HCT116 (cell line): ENCODE measurements at regions not wholly inside any gene's neighbourhood (a gene's known extent, or its start where the extent isn't known, plus 50 kb on each side); places are given as distances from the start of the nearest gene placed in this dataset.

Experiments used
- ATAC-seq: fragments of 200-7000 bp; cut with Tn5 transposase; 2 replicates; pipeline ENCODE4 v1.9.1; 2020; ENCODE audit warnings: mild to moderate bottlenecking, moderate library complexity
- BruUV-seq: library from RNA; stranded (reverse); fragments of 400-500 nt; replicated peaks from 2 replicates; lab custom pipeline; 2021; lab: Mats Ljungman, UMichigan
- CTCF ChIA-PET: fragments of 300-600 bp; sonication (Branson Sonifier 250); formaldehyde crosslinking; loops from one replicate; lab custom pipeline; 2021; ENCODE audit warnings: antibody characterized with exemption; lab: Charles Lee
- POLR2A ChIA-PET: fragments of 300-600, 350-600 bp; sonication (Branson Sonifier 250); formaldehyde crosslinking; loops from one replicate; lab custom pipeline; 2021; ENCODE audit warnings: antibody characterized with exemption; lab: Charles Lee
- RAD21 ChIA-PET, 2 experiments: fragments of 300-600 bp; sonication (Branson Sonifier 250); formaldehyde crosslinking; loops; one replicate each; lab custom pipeline; 2023; ENCODE audit warnings: low total read pairs in 2 of 2; ENCODE audit not compliant: uncharacterized antibody in 2 of 2, unreplicated experiment in 2 of 2, low non-redundant PET in 1 of 2; lab: Charles Lee
- DNase-seq: peaks from one replicate; pipeline ENCODE4 v3.0.0-alpha.2; 2010; ENCODE audit warnings: low read depth, low spot score
- H2AFZ ChIP-seq: fragments of 200-600 bp; shearing (Covaris generic), sonication (generic); 2 replicates; pipeline ENCODE4 v1.6.1; 2017; ENCODE audit warnings: low read depth, mixed run types, mixed read lengths, antibody characterized with exemption, low read length; ENCODE audit not compliant: poor library complexity, severe bottlenecking
- H3K27ac ChIP-seq: 2 replicates; pipeline ENCODE4 v1.5.1; 2012; ENCODE audit warnings: low read depth, low read length
- H3K27me3 ChIP-seq: fragments of 200-600 bp; sonication (generic); 2 replicates; pipeline ENCODE4 v1.6.1; 2016; ENCODE audit warnings: mixed run types, low read length, mixed read lengths; ENCODE audit not compliant: insufficient read depth
- H3K36me3 ChIP-seq, 2 experiments: fragments of 200-500 bp in 1 of 2; fragments of 200-600 bp in 1 of 2; sonication (Bioruptor generic) in 1 of 2; sonication (generic) in 1 of 2; 2 replicates each; pipeline versions ENCODE4 v1.5.1 to v1.6.1; 2014 to 2016; ENCODE audit warnings: low read length in 2 of 2, inconsistent platforms in 1 of 2, mixed read lengths in 1 of 2, mixed run types in 1 of 2; ENCODE audit not compliant: insufficient read depth in 2 of 2, control insufficient read depth in 1 of 2
- H3K4me1 ChIP-seq, 2 experiments: fragments of 200-600 bp in 1 of 2; sonication (generic) in 1 of 2; 2 replicates each; pipeline versions ENCODE4 v1.5.1 to v1.6.1; 2012 to 2017; ENCODE audit warnings: low read length in 2 of 2, inconsistent platforms in 1 of 2, mild to moderate bottlenecking in 1 of 2, mixed read lengths in 1 of 2, mixed run types in 1 of 2, moderate library complexity in 1 of 2; ENCODE audit not compliant: insufficient read depth in 2 of 2, control insufficient read depth in 1 of 2
- H3K4me2 ChIP-seq: fragments of 200-600 bp; sonication (generic); 2 replicates; pipeline ENCODE4 v1.6.1; 2017; ENCODE audit warnings: mixed run types, low read length, mixed read lengths
- H3K4me3 ChIP-seq, 2 experiments: fragments of 200-600 bp in 1 of 2; sonication (generic) in 1 of 2; replicated peaks in 1 of 2; 2 replicates each; pipeline ENCODE4 v1.5.1; 2011 to 2016; ENCODE audit warnings: low read length in 2 of 2, control low read depth in 1 of 2, low read depth in 1 of 2, mild to moderate bottlenecking in 1 of 2, mixed read lengths in 1 of 2, mixed run types in 1 of 2
- H3K79me2 ChIP-seq: fragments of 200-600 bp; sonication (generic); 2 replicates; pipeline ENCODE4 v1.6.1; 2017; ENCODE audit warnings: mild to moderate bottlenecking, mixed run types, low read length, moderate library complexity, mixed read lengths; ENCODE audit not compliant: insufficient read depth
- H3K9ac ChIP-seq: fragments of 200-600 bp; sonication (generic); 2 replicates; pipeline ENCODE4 v1.6.1; 2016; ENCODE audit warnings: low read length, mixed read lengths
- H3K9me2 ChIP-seq: fragments of 200-600 bp; sonication (generic), shearing (Covaris generic); 2 replicates; pipeline ENCODE4 v1.6.1; 2017; ENCODE audit warnings: mixed run types, mild to moderate bottlenecking, moderate library complexity; ENCODE audit not compliant: insufficient read depth
- H3K9me3 ChIP-seq, 2 experiments: fragments of 200-500 bp in 1 of 2; fragments of 200-600 bp in 1 of 2; sonication (Bioruptor generic) in 1 of 2; sonication (generic) in 1 of 2; 2 replicates each; pipeline ENCODE4 v1.6.1; 2014 to 2017; ENCODE audit warnings: low read length in 2 of 2, mixed read lengths in 2 of 2, inconsistent platforms in 1 of 2, low read depth in 1 of 2, mild to moderate bottlenecking in 1 of 2, mixed run types in 1 of 2, moderate library complexity in 1 of 2; ENCODE audit not compliant: control insufficient read depth in 1 of 2, insufficient read depth in 1 of 2
- H4K20me1 ChIP-seq: fragments of 200-600 bp; sonication (generic), shearing (Covaris generic); 2 replicates; pipeline ENCODE4 v1.6.1; 2017; ENCODE audit warnings: mixed run types, mild to moderate bottlenecking, moderate library complexity; ENCODE audit not compliant: insufficient read depth
- CBX3 ChIP-seq: IDR thresholded peaks from 2 replicates; pipeline ENCODE4 v1.6.1; 2012; ENCODE audit warnings: low read depth
- CEBPB ChIP-seq: IDR thresholded peaks from 2 replicates; pipeline ENCODE4 v1.6.1; 2012; ENCODE audit warnings: low read depth
- POLR2A ChIP-seq: IDR thresholded peaks from 2 replicates; pipeline ENCODE4 v1.7.0; 2011; ENCODE audit warnings: borderline replicate concordance; ENCODE audit not compliant: insufficient read depth, insufficient read length; ENCODE audit errors: extremely low read depth
- RAD21 ChIP-seq: IDR thresholded peaks from 2 replicates; pipeline ENCODE4 v1.6.1; 2012; ENCODE audit warnings: low read depth, mild to moderate bottlenecking
- SIN3A ChIP-seq: IDR thresholded peaks from 2 replicates; pipeline ENCODE4 v1.6.1; 2012; ENCODE audit warnings: low read depth
- YY1 ChIP-seq: IDR thresholded peaks from 2 replicates; pipeline ENCODE4 v1.6.1; 2011; ENCODE audit warnings: low read length, low read depth, moderate library complexity, mild to moderate bottlenecking; ENCODE audit not compliant: insufficient replicate concordance; ENCODE audit errors: extremely low read depth
- ZNF274 ChIP-seq: fragments of 200-500 bp; sonication (Bioruptor generic); IDR thresholded peaks from 2 replicates; pipeline ENCODE4 v1.6.1; 2014; ENCODE audit warnings: mild to moderate bottlenecking, low read depth, low read length, inconsistent platforms
- intact Hi-C: fragments of 100-400 bp; cut with micrococcal nuclease; formaldehyde crosslinking; loops from 2 replicates; pipeline ENCODE4 v1.10.0; 2022
- TF ChIP-seq, protein P1 (sequence below): IDR thresholded peaks from 2 replicates; pipeline ENCODE4 v1.6.1; 2012
- TF ChIP-seq, protein P2 (sequence below): IDR thresholded peaks from 2 replicates; pipeline ENCODE4 v1.6.1; 2012
- TF ChIP-seq, protein P3 (sequence below), 3 experiments: fragments of 200-600 bp in 1 of 3; sonication (generic) in 1 of 3; IDR thresholded peaks in 2 of 3; conservative IDR thresholded peaks in 1 of 3; 2 replicates each; pipeline ENCODE4 v1.5.1; 2012 to 2017; ENCODE audit warnings: low read depth in 2 of 3, low read length in 2 of 3, antibody characterized with exemption in 1 of 3, borderline replicate concordance in 1 of 3, control low read depth in 1 of 3, mild to moderate bottlenecking in 1 of 3, mixed read lengths in 1 of 3, mixed run types in 1 of 3, moderate library complexity in 1 of 3; ENCODE audit not compliant: insufficient read depth in 1 of 3

DNA sequence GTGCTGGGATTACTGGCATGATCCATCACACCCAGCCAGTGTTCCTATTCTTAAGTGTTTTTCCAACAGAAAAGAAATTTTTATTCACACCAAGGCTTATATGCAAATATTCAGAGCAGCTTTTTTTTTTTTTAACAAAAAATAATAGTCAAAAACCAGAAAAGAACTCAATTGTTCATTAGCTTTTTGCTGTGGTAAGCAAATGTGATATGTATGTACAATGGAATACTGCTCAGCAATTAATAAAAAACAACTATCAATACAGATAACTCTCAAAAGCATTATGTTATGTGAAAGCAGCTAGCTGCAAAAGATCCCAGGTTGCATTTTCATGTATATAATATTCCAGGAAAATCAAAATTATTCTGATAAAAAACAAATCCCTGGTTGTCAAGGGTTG lies 132.3 kb downstream of the SLIT2 start:
- intact Hi-C loops = no loop called here
- TF ChIP-seq, protein P1, sequence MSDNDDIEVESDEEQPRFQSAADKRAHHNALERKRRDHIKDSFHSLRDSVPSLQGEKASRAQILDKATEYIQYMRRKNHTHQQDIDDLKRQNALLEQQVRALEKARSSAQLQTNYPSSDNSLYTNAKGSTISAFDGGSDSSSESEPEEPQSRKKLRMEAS = no peak
- TF ChIP-seq CBX3 (no peak), YY1 (no peak), ZNF274 (no peak), POLR2A (no peak), SIN3A (no peak), RAD21 (no peak), CEBPB (no peak)
- TF ChIP-seq, protein P2, sequence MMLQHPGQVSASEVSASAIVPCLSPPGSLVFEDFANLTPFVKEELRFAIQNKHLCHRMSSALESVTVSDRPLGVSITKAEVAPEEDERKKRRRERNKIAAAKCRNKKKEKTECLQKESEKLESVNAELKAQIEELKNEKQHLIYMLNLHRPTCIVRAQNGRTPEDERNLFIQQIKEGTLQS = no peak
- TF ChIP-seq, protein P3, sequence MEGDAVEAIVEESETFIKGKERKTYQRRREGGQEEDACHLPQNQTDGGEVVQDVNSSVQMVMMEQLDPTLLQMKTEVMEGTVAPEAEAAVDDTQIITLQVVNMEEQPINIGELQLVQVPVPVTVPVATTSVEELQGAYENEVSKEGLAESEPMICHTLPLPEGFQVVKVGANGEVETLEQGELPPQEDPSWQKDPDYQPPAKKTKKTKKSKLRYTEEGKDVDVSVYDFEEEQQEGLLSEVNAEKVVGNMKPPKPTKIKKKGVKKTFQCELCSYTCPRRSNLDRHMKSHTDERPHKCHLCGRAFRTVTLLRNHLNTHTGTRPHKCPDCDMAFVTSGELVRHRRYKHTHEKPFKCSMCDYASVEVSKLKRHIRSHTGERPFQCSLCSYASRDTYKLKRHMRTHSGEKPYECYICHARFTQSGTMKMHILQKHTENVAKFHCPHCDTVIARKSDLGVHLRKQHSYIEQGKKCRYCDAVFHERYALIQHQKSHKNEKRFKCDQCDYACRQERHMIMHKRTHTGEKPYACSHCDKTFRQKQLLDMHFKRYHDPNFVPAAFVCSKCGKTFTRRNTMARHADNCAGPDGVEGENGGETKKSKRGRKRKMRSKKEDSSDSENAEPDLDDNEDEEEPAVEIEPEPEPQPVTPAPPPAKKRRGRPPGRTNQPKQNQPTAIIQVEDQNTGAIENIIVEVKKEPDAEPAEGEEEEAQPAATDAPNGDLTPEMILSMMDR (IDR thresholded peaks at IDR 0.05 in 2 of 3, conservative IDR thresholded peaks at IDR 0.05 in 1 of 3; ENCODE audit: borderline replicate concordance in 1 of 3, insufficient read depth in 1 of 3, low read depth in 2 of 3, low read length in 2 of 3) = no peak
- ATAC-seq (no peak), DNase-seq (no peak)
- Histone ChIP-seq H3K36me3 (no peaks in the 10 kb centered on the region), H3K4me3 (no peak overlapping the region), H3K4me1 (no peaks in the 10 kb centered on the region), H3K9me2 (no peaks in the 10 kb centered on the region), H3K27ac (no peak overlapping the region), H3K9me3 (no peaks in the 10 kb centered on the region), H2AFZ (no peak overlapping the region), H3K9ac (no peak overlapping the region), H4K20me1 (no peaks in the 10 kb centered on the region), H3K27me3 (peaks cover 9% of the 10 kb centered on the region), H3K79me2 (no peaks in the 10 kb centered on the region), H3K4me2 (no peak overlapping the region)
- BruUV-seq = no TSS peak
- ChIA-PET RAD21 (no interaction called here), POLR2A (no interaction called here), CTCF (no interaction called here)
